ENCODE measurements at regions not wholly inside any gene's neighbourhood (a gene's known extent, or its start where the extent isn't known, plus 50 kb on each side); places are given as distances from the start of the nearest gene placed in this dataset.

DNA sequence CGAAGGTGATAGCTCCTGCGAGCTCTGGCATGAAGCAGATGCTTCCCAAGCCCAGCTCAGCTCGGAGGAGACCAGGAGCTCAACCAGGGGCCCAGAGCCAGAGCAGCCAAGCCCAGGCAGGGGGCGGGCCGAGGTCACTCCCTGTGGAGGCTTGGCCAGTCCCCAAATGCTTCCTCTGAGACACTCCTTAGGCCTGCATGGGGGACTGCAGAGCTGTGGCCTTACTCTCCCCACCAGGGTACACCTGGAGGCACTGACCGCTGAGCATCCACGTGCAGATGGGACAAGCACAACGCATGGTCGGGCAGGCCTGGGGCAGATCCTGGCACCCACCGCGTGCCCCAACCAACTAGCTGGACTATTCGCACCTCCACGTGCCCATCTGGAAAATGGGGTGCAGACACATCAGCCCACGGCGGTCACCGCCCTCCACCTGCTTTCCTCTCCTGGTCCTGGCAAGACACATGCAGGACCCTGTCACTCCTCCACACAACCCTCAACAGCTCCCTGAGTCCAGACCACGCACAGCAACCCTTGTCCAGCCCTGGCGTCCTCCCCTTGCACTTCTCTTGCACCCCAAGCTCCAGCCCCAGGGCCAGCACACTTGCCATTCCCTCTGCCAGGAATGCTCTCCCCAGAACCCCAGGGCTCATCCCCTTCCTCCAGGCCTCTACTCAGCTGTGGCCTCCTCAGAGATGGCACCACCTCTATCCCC is 164.7 kb upstream of the IQSEC1 start:
- H3K27ac ChIP-seq (ENCODE audit: low read depth, low read length) = no peak overlapping the region
- H3K4me3 Mint-ChIP-seq = no peak overlapping the region
- H3K9ac ChIP-seq (ENCODE audit: extremely low read depth, low read length, poor library complexity, severe bottlenecking) = no peak overlapping the region
- H3K36me3 Mint-ChIP-seq (ENCODE audit: low read depth) = no peaks in the 10 kb centered on the region
- H3K9me3 ChIP-seq (ENCODE audit: control insufficient read depth, low read length) = no peaks in the 10 kb centered on the region
- no peaks in the 10 kb centered on the region for H3K9me3 Mint-ChIP-seq
- no peaks in the 10 kb centered on the region for H3K36me3 ChIP-seq (ENCODE audit: control insufficient read depth, insufficient read depth, low read length)
- H3K27me3 Mint-ChIP-seq (ENCODE audit: insufficient read depth) = no peaks in the 10 kb centered on the region
- H3K27ac Mint-ChIP-seq = no peak overlapping the region
- no peaks in the 10 kb centered on the region for H3K4me1 ChIP-seq (ENCODE audit: control insufficient read depth, insufficient read depth, low read length)
- H3K27me3 ChIP-seq (ENCODE audit: control insufficient read depth, insufficient read depth, low read length, poor library complexity, severe bottlenecking) = no peaks in the 10 kb centered on the region
- no peak overlapping the region for H3K4me3 ChIP-seq (ENCODE audit: low read length)
- H3K4me1 Mint-ChIP-seq = peaks cover 15% of the 10 kb centered on the region
- 93 to 98% methylated on average over 13 to 18 of the region's 18 CpGs for WGBS, 2 experiments (ENCODE audit: insufficient coverage in 1 of 2, insufficient read length in 1 of 2)
- DNase-seq = no peak
- TF ChIP-seq, protein P1, sequence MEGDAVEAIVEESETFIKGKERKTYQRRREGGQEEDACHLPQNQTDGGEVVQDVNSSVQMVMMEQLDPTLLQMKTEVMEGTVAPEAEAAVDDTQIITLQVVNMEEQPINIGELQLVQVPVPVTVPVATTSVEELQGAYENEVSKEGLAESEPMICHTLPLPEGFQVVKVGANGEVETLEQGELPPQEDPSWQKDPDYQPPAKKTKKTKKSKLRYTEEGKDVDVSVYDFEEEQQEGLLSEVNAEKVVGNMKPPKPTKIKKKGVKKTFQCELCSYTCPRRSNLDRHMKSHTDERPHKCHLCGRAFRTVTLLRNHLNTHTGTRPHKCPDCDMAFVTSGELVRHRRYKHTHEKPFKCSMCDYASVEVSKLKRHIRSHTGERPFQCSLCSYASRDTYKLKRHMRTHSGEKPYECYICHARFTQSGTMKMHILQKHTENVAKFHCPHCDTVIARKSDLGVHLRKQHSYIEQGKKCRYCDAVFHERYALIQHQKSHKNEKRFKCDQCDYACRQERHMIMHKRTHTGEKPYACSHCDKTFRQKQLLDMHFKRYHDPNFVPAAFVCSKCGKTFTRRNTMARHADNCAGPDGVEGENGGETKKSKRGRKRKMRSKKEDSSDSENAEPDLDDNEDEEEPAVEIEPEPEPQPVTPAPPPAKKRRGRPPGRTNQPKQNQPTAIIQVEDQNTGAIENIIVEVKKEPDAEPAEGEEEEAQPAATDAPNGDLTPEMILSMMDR (conservative IDR thresholded peaks at IDR 0.05) = no peak

DNA sequence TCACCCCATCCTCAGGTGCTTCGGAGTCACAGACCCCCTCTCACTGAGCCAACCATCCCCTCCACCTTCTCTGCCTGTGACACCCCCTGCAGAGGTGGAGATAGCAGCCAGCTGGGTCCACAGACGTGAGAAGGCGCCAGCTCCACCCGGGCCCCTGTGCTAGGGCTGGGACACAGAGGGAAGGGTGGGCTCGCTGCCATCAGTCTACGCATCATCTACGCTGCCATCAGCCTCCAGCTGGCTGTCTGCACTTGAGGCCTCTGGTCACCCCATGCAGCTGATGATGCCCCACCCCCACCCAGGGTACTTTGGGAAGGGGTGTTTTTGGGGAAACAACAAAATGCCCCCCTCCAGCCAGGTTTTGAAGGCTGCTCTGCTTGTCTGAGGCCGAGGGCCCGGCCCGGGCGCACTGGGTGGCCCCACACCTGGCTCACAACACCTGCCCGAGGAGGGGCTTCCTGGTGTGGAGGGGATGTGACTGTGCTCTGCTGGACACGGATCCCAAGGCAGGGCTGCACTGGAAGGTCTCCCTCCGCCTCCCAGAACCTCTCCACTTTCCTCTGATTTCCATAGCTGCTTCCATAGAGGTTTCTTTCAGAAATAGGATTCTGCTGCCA is 163.4 kb upstream of the IQSEC1 start:
- Histone ChIP-seq H3K9ac (ENCODE audit: extremely low read depth, low read length, poor library complexity, severe bottlenecking) (no peak overlapping the region), H3K36me3 (ENCODE audit: control insufficient read depth, insufficient read depth, low read length) (no peaks in the 10 kb centered on the region), H3K4me1 (ENCODE audit: control insufficient read depth, insufficient read depth, low read length) (no peaks in the 10 kb centered on the region), H3K27ac (ENCODE audit: low read depth, low read length) (no peak overlapping the region), H3K27me3 (ENCODE audit: control insufficient read depth, insufficient read depth, low read length, poor library complexity, severe bottlenecking) (no peaks in the 10 kb centered on the region), H3K4me3 (ENCODE audit: low read length) (no peak overlapping the region), H3K9me3 (ENCODE audit: control insufficient read depth, low read length) (no peaks in the 10 kb centered on the region)
- Mint-ChIP-seq H3K9me3 (no peaks in the 10 kb centered on the region), H3K36me3 (ENCODE audit: low read depth) (no peaks in the 10 kb centered on the region), H3K4me3 (no peak overlapping the region), H3K27ac (no peak overlapping the region), H3K27me3 (ENCODE audit: insufficient read depth) (no peaks in the 10 kb centered on the region), H3K4me1 (peaks cover 15% of the 10 kb centered on the region)
- TF ChIP-seq, protein P1 (conservative IDR thresholded peaks at IDR 0.05) = no peak
- WGBS, 2 experiments (ENCODE audit: insufficient coverage in 1 of 2, insufficient read length in 1 of 2) = 92 to 95% methylated on average over 8 to 14 of the region's 14 CpGs
- DNase-seq = no peak

DNA sequence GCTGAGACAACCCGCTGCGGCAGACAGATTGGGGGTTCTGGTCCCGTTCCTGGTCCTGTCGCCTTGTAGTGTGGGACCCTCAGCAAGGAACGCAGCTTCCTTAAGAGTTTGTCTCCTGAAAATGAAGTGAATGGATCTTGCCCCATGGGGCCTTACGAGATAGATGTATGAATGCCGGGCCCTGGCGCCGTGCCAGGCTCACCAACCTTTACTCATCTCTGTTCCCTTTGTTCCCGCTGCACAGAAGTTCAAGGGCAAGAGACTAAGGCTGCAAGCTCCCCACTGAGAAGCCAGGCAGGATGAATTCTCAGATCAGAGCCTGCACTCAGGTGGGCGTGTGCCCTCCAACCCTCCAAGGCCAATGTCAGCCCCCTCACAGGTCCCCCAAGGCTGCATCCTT is 162.7 kb upstream of the IQSEC1 start:
- H3K27me3 Mint-ChIP-seq (ENCODE audit: insufficient read depth) = no peaks in the 10 kb centered on the region
- DNase-seq = no peak

More for the DNA sequence above, 162.7 kb upstream of the IQSEC1 start:
- Mint-ChIP-seq H3K4me1 (peaks cover 15% of the 10 kb centered on the region), H3K9me3 (no peaks in the 10 kb centered on the region), H3K27ac (no peak overlapping the region), H3K4me3 (no peak overlapping the region), H3K36me3 (ENCODE audit: low read depth) (no peaks in the 10 kb centered on the region)
- WGBS, 2 experiments (ENCODE audit: insufficient coverage in 1 of 2, insufficient read length in 1 of 2) = 92 to 95% methylated on average over 11 of the region's 11 CpGs
- no peak overlapping the region for H3K27ac ChIP-seq (ENCODE audit: low read depth, low read length)
- H3K27me3 ChIP-seq (ENCODE audit: control insufficient read depth, insufficient read depth, low read length, poor library complexity, severe bottlenecking) = no peaks in the 10 kb centered on the region
- no peaks in the 10 kb centered on the region for H3K4me1 ChIP-seq (ENCODE audit: control insufficient read depth, insufficient read depth, low read length)
- no peaks in the 10 kb centered on the region for H3K9me3 ChIP-seq (ENCODE audit: control insufficient read depth, low read length)
- no peaks in the 10 kb centered on the region for H3K36me3 ChIP-seq (ENCODE audit: control insufficient read depth, insufficient read depth, low read length)
- no peak overlapping the region for H3K4me3 ChIP-seq (ENCODE audit: low read length)
- TF ChIP-seq, protein P1 (conservative IDR thresholded peaks at IDR 0.05) = no peak
- H3K9ac ChIP-seq (ENCODE audit: extremely low read depth, low read length, poor library complexity, severe bottlenecking) = no peak overlapping the region

Data from endodermal cell (in vitro differentiated cells).